ENCODE measurements at regions not wholly inside any gene's neighbourhood (a gene's known extent, or its start where the extent isn't known, plus 50 kb on each side); places are given as distances from the start of the nearest gene placed in this dataset.

DNA sequence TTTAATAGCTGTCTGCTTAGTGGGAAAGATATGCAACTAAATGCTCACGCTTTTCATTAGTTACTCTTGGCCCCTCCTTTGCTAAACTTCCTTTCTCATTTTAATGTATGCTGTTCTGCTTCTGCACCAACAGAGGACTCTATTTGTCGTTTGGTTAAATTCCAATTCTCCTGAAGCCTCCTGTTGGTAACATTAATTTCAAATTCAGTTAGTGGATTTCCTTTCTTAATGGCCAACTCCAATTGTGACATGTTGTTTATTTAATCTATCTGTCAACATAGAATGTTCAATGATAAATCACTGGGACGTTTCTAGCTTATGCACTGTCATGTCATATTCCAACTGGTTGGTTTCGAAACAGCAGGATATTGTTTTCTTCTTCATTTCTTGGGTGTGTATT is 467.4 kb upstream of the BCHE start:
- no peak overlapping the region for H3K4me3 ChIP-seq (ENCODE audit: low read depth, low read length)
- peak; percentile 39 for DNase-seq (ENCODE audit: low read depth)
- TF ChIP-seq, protein P1, sequence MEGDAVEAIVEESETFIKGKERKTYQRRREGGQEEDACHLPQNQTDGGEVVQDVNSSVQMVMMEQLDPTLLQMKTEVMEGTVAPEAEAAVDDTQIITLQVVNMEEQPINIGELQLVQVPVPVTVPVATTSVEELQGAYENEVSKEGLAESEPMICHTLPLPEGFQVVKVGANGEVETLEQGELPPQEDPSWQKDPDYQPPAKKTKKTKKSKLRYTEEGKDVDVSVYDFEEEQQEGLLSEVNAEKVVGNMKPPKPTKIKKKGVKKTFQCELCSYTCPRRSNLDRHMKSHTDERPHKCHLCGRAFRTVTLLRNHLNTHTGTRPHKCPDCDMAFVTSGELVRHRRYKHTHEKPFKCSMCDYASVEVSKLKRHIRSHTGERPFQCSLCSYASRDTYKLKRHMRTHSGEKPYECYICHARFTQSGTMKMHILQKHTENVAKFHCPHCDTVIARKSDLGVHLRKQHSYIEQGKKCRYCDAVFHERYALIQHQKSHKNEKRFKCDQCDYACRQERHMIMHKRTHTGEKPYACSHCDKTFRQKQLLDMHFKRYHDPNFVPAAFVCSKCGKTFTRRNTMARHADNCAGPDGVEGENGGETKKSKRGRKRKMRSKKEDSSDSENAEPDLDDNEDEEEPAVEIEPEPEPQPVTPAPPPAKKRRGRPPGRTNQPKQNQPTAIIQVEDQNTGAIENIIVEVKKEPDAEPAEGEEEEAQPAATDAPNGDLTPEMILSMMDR (IDR thresholded peaks at IDR 0.05; ENCODE audit: control insufficient read depth, extremely low read depth, insufficient read depth), result no peak

- TF ChIP-seq, protein P1 (IDR thresholded peaks at IDR 0.05; ENCODE audit: control insufficient read depth, extremely low read depth, insufficient read depth), result no peak
- H3K4me3 ChIP-seq (ENCODE audit: low read depth, low read length), result no peak overlapping the region
- DNase-seq (ENCODE audit: low read depth), result peak; percentile 36
Observed at GRCh38 chr3:166303681-166304080, 466.5 kb upstream of the BCHE start.

- TF ChIP-seq, protein P1 (IDR thresholded peaks at IDR 0.05; ENCODE audit: control insufficient read depth, extremely low read depth, insufficient read depth), result no peak
- H3K4me3 ChIP-seq (ENCODE audit: low read depth, low read length), result no peak overlapping the region
- DNase-seq (ENCODE audit: low read depth), result no peak
Observed at GRCh38 chr3:166302331-166302730, 465.1 kb upstream of the BCHE start.

DNA sequence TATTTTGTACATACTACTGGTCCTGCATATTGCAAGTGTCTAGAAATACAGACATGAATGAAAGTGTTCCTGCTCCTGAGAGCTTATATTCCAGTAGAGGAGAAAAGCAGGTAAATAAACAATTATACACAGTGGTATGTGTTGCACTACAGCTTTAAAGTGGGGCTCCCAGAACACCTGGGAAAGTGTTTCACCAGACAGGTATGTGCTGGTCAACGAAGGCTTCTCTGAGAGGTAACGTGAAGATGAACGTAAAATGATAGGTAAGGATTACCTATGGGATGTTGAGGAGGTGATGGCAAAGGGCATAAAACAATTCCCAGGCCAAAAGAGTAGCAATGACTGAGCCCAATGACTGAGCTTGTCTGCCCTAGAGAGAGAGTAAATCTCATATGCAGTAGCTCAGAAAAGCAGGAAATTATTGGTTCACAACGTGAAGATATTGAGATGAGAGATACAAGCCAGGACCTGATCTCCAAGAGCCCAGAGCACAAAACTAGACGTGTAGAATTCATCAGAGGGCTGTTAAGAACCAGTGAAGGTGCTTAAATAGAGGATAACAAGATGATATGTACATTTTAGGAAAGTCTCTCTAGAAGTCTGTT is 459.1 kb upstream of the BCHE start:
- TF ChIP-seq, protein P1 (IDR thresholded peaks at IDR 0.05; ENCODE audit: control insufficient read depth, extremely low read depth, insufficient read depth), result no peak
- no peak for DNase-seq (ENCODE audit: low read depth)
- H3K4me3 ChIP-seq (ENCODE audit: low read depth, low read length), result no peak overlapping the region

DNA sequence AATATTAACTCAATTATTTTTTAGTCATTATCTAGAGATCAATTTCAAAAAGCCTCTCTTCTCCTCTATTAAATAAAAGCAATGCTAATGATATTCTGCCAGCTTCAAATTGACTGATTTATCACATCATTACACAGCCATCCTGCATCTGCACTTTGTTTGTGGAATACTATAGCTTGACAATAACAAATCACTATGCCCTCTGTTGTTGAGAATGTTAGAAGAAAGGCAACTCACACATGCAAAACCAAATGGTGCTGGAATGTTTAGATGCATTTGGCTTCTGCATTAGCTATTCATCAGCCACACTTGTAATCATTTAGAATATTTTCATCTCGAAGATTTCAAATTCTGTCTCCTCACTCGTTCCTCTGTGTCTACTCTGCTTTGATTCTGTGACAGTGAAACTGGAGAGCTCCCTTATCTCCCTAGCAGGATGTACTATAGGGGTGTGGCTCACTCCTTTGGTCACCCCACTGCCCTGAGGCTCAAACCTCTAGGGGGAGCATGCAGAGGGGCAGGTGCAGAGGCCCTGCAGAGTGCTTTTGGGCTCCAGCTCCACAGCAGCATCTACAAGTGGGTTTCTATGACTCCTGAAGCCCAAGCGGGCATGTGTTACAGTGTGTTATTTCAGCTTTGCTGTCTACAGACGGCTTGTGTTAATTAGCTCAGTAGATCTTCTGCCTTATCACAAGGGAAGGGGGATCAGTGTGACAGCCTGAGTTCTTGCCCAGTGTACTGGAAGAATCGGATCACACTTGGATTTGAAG is 454.1 kb upstream of the BCHE start:
- TF ChIP-seq, protein P1 (IDR thresholded peaks at IDR 0.05; ENCODE audit: control insufficient read depth, extremely low read depth, insufficient read depth), result no peak
- DNase-seq (ENCODE audit: low read depth), result no peak

GRCh38 chr3:166285001-166285400 is 447.8 kb upstream of the BCHE start:
- TF ChIP-seq, protein P1 (IDR thresholded peaks at IDR 0.05; ENCODE audit: control insufficient read depth, extremely low read depth, insufficient read depth), result no peak
- no peak for DNase-seq (ENCODE audit: low read depth)
- no peak overlapping the region for H3K4me3 ChIP-seq (ENCODE audit: low read depth, low read length)

More for the DNA sequence above, 454.1 kb upstream of the BCHE start:
- no peak overlapping the region for H3K4me3 ChIP-seq (ENCODE audit: low read depth, low read length)
